Common myeloid progenitor, CD34-positive (primary cell): ENCODE measurements at regions not wholly inside any gene's neighbourhood (a gene's known extent, or its start where the extent isn't known, plus 50 kb on each side); places are given as distances from the start of the nearest gene placed in this dataset.
"Not testable (repeated sequence)": the region's sequence is repeated elsewhere in the genome, so short reads cannot be mapped to it uniquely, and the experiment has no call there.

Experiments used
- CTCF ChIA-PET: fragments of 350-600 bp; sonication (Branson Sonifier 250); formaldehyde crosslinking; loops from one replicate; lab custom pipeline; 2021; ENCODE audit warnings: antibody characterized with exemption; lab: Charles Lee
- POLR2A ChIA-PET: fragments of 350-600 bp; sonication (Branson Sonifier 250); formaldehyde crosslinking; loops from one replicate; lab custom pipeline; 2021; ENCODE audit warnings: antibody characterized with exemption; lab: Charles Lee
- DNase-seq, 3 donors: peaks; one replicate each; pipeline versions ENCODE4 v3.0.0 to v3.0.0-alpha.2; 2013
- H3K27ac ChIP-seq, 2 experiments: 1 replicate in 1 of 2; 2 replicates in 1 of 2; pipeline ENCODE4 v1.7.0; 2013; ENCODE audit warnings: inconsistent platforms in 2 of 2, low read length in 2 of 2, mild to moderate bottlenecking in 2 of 2, low read depth in 1 of 2, moderate library complexity in 1 of 2; ENCODE audit not compliant: severe bottlenecking in 2 of 2, insufficient read depth in 1 of 2, poor library complexity in 1 of 2
- H3K27me3 ChIP-seq, 5 experiments: replicated peaks in 2 of 5; 1 replicate in 3 of 5; 2 replicates in 2 of 5; pipeline versions ENCODE4 v1.6.1 to v1.7.0; 2013; ENCODE audit warnings: low read length in 4 of 5, mild to moderate bottlenecking in 2 of 5, moderate library complexity in 2 of 5, inconsistent platforms in 1 of 5; ENCODE audit not compliant: insufficient read depth in 5 of 5, control insufficient read depth in 4 of 5
- H3K36me3 ChIP-seq, 4 experiments: 1 replicate in 2 of 4; 2 replicates in 2 of 4; pipeline versions ENCODE4 v1.6.1 to v1.7.0; 2013; ENCODE audit warnings: low read length in 3 of 4, control low read depth in 1 of 4, mild to moderate bottlenecking in 1 of 4; ENCODE audit not compliant: control insufficient read depth in 4 of 4, insufficient read depth in 4 of 4
- H3K4me1 ChIP-seq, 4 experiments: 1 replicate in 3 of 4; 2 replicates in 1 of 4; pipeline versions ENCODE4 v1.6.1 to v1.7.1; 2013; ENCODE audit warnings: low read length in 3 of 4, mild to moderate bottlenecking in 3 of 4, control low read depth in 1 of 4, inconsistent platforms in 1 of 4, moderate library complexity in 1 of 4; ENCODE audit not compliant: control insufficient read depth in 4 of 4, insufficient read depth in 4 of 4; ENCODE audit errors: control extremely low read depth in 1 of 4
- H3K4me3 ChIP-seq, 7 experiments: 1 replicate in 4 of 7; 2 replicates in 3 of 7; pipeline versions ENCODE4 v1.5.1 to v1.7.0; 2013; ENCODE audit warnings: mild to moderate bottlenecking in 7 of 7, low read length in 6 of 7, moderate library complexity in 6 of 7, inconsistent platforms in 2 of 7, low read depth in 2 of 7, control low read depth in 1 of 7; ENCODE audit not compliant: insufficient read depth in 4 of 7, control insufficient read depth in 1 of 7; ENCODE audit errors: extremely low read depth in 1 of 7
- H3K9me3 ChIP-seq, 5 experiments: 1 replicate in 4 of 5; 2 replicates in 1 of 5; pipeline versions ENCODE4 v1.6.1 to v1.7.1; 2013; ENCODE audit warnings: low read length in 4 of 5, mild to moderate bottlenecking in 2 of 5, inconsistent platforms in 1 of 5, low read depth in 1 of 5, moderate library complexity in 1 of 5; ENCODE audit not compliant: control insufficient read depth in 4 of 5, insufficient read depth in 2 of 5; ENCODE audit errors: control extremely low read depth in 1 of 5
- WGBS: methylation state at CpG from one replicate; pipeline ENCODE4 v1.1.5; 2013; ENCODE audit not compliant: insufficient coverage; 5-methylcytosine and 5-hydroxymethylcytosine counted together

GRCh38 chr5:104452550-104452949 lies 890.0 kb upstream of the NUDT12 start:
- WGBS = no CpG with 5 or more reads among the region's 1 CpG
- H3K27me3 ChIP-seq = no peaks in the 10 kb centered on the region
- no peak overlapping the region for H3K27ac ChIP-seq
- no peaks in the 10 kb centered on the region for H3K36me3 ChIP-seq
- no peaks in the 10 kb centered on the region for H3K4me1 ChIP-seq
- H3K9me3 ChIP-seq = no peaks in the 10 kb centered on the region
- DNase-seq = no peak
- ChIA-PET POLR2A (no interaction called here), CTCF (no interaction called here)
- no peak overlapping the region for H3K4me3 ChIP-seq

GRCh38 chr5:104451911-104452310 lies 889.3 kb upstream of the NUDT12 start:
- H3K27ac ChIP-seq, CTCF ChIA-PET, H3K4me1 ChIP-seq, DNase-seq, H3K9me3 ChIP-seq, H3K27me3 ChIP-seq, H3K4me3 ChIP-seq, H3K36me3 ChIP-seq, POLR2A ChIA-PET: not testable (repeated sequence)
- WGBS = 97% methylated on average over 25 of the region's 28 CpGs

DNA sequence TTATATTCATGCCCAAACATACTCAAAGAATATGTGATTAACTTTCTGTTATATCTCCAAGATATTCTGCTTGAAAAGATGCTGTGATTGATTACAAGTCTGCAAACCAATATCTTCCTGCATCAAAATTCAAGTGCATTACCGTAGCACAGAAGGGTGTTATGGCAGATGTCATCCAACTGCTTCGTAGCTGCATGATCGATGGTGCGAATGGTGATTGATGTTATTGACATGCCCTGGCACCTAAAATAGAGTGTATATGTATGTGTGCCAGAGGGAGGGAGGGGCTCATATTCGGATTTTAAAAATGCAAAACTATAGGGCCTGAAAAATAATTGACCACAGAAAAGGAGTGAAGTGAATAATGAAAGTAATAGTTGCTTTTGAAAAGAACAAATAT lies 882.1 kb upstream of the NUDT12 start:
- no peaks in the 10 kb centered on the region for H3K36me3 ChIP-seq
- POLR2A ChIA-PET = no interaction called here
- H3K27me3 ChIP-seq = no peaks in the 10 kb centered on the region
- CTCF ChIA-PET = no interaction called here
- no peak for DNase-seq
- no peaks in the 10 kb centered on the region for H3K9me3 ChIP-seq
- H3K27ac ChIP-seq = no peak overlapping the region
- H3K4me3 ChIP-seq = no peak overlapping the region
- WGBS = 96% methylated on average over 5 of the region's 5 CpGs
- H3K4me1 ChIP-seq = no peaks in the 10 kb centered on the region

GRCh38 chr5:104443706-104444105 lies 881.1 kb upstream of the NUDT12 start:
- H3K4me1 ChIP-seq = no peaks in the 10 kb centered on the region
- H3K27ac ChIP-seq = no peak overlapping the region
- ChIA-PET CTCF (no interaction called here), POLR2A (no interaction called here)
- DNase-seq = no peak
- 96% methylated on average over 14 of the region's 19 CpGs for WGBS
- H3K36me3 ChIP-seq = no peaks in the 10 kb centered on the region
- no peaks in the 10 kb centered on the region for H3K9me3 ChIP-seq
- no peak overlapping the region for H3K4me3 ChIP-seq
- H3K27me3 ChIP-seq = no peaks in the 10 kb centered on the region

DNA sequence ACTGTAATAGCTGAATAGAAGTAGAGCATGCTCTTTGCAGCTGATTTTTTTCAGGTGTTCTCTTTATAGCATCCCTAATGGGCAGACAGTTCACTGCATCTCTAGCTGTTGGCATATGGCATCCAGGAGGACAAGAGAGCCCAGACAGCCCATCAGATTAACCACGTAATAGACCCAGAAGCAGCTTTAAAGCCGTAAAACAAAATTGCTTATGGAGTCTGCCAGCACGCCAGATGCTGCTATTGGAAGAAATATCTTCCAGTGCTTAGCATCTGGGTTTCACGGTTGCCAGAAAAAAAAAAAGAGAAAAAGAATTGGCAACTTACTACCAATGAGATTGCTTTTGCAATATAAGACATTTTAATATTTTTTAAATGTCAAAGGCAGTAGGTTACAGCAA lies 869.4 kb upstream of the NUDT12 start:
- Histone ChIP-seq H3K27ac (no peak overlapping the region), H3K36me3 (no peaks in the 10 kb centered on the region), H3K9me3 (no peaks in the 10 kb centered on the region), H3K4me1 (no peaks in the 10 kb centered on the region), H3K4me3 (no peak overlapping the region), H3K27me3 (no peaks in the 10 kb centered on the region)
- POLR2A ChIA-PET = no interaction called here
- DNase-seq = no peak
- CTCF ChIA-PET = no interaction called here
- 50% methylated on average over 2 of the region's 4 CpGs for WGBS

GRCh38 chr5:104431002-104431620 lies 868.5 kb upstream of the NUDT12 start:
- Histone ChIP-seq H3K27me3 (no peaks in the 10 kb centered on the region), H3K9me3 (no peaks in the 10 kb centered on the region), H3K36me3 (no peaks in the 10 kb centered on the region), H3K27ac (no peak overlapping the region), H3K4me3 (no peak overlapping the region), H3K4me1 (no peaks in the 10 kb centered on the region)
- DNase-seq = no peak
- ChIA-PET CTCF (no interaction called here), POLR2A (no interaction called here)
- 100% methylated on average over 1 of the region's 4 CpGs for WGBS

GRCh38 chr5:104429911-104430310 lies 867.3 kb upstream of the NUDT12 start:
- no CpG with 5 or more reads among the region's 1 CpG for WGBS
- no peaks in the 10 kb centered on the region for H3K4me1 ChIP-seq
- no peaks in the 10 kb centered on the region for H3K36me3 ChIP-seq
- no peak overlapping the region for H3K27ac ChIP-seq
- ChIA-PET POLR2A (interaction anchor here (1.2 kb wide), 1 partner anchor 34 kb away, joined by 3 read pairs; no protein-coding TSS in a partner anchor), CTCF (no interaction called here)
- H3K4me3 ChIP-seq = no peak overlapping the region
- DNase-seq = no peak
- H3K27me3 ChIP-seq = no peaks in the 10 kb centered on the region
- H3K9me3 ChIP-seq = no peaks in the 10 kb centered on the region
